ENCODE measurements at regions not wholly inside any gene's neighbourhood (a gene's known extent, or its start where the extent isn't known, plus 50 kb on each side); places are given as distances from the start of the nearest gene placed in this dataset.

DNA sequence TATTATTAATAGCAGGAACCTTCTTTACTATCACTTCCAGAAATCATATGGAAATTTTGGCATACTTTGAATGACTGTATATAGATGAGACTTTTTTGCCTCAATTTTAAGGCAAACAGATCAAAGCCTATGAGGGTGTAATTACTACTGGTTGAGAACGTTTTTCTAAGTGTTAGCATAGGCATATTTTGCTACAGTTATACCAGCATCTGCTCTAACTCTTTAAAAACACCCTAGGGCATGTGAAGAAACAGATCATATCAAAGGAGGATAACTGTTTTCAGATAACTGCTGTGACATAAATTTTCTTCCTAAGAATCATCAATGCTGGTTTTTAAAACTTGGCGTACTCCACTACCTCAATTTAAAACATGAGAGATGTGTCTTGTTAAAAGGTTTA lies 1155.3 kb downstream of the FSTL5 start:
- CTCF ChIA-PET, result no interaction called here
- POLR2A ChIA-PET, result no interaction called here

DNA sequence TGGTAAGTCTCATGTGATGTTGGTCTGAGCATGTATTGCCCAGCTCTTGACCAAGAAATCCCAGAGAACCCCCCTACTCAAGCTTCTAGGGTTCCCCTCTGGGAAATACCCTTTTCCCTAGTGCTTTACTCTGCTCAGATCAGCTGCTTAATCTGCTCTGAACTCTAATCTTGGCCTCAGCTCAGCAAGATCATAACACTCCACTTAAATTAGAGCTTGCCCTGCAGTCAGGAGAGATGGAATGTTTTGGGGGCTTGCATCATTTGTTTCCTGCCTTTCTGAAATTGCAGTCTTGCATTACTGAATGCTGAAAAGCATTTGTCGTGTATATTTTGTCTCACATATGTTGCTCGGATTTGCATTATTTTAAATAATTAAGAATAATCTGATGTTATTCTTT lies 1153.6 kb downstream of the FSTL5 start:
- CTCF ChIA-PET, result no interaction called here
- POLR2A ChIA-PET, result no interaction called here

Data from activated CD8-positive, alpha-beta memory T cell treated with anti-CD3 and anti-CD28 coated beads for 36 hours (primary cell).